Nephron progenitor cell (in vitro differentiated cells): ENCODE measurements at regions not wholly inside any gene's neighbourhood (a gene's known extent, or its start where the extent isn't known, plus 50 kb on each side); places are given as distances from the start of the nearest gene placed in this dataset.

ENCODE experiments used
- DNase-seq: peaks from one replicate; pipeline ENCODE4 v3.0.0; 2021
- H3K27ac Mint-ChIP-seq: 2 replicates; pipeline ENCODE4 v1.8.0; 2021; ENCODE audit warnings: mild to moderate bottlenecking, moderate library complexity, mixed read lengths
- H3K27me3 Mint-ChIP-seq: 2 replicates; pipeline ENCODE4 v1.8.0; 2021; ENCODE audit warnings: mild to moderate bottlenecking, low read depth, mixed read lengths; ENCODE audit not compliant: poor library complexity
- H3K36me3 Mint-ChIP-seq: 2 replicates; pipeline ENCODE4 v1.8.0; 2021; ENCODE audit warnings: low read depth, mixed read lengths
- H3K4me1 Mint-ChIP-seq: 2 replicates; pipeline ENCODE4 v1.8.0; 2021; ENCODE audit warnings: mixed read lengths
- H3K4me3 Mint-ChIP-seq: 2 replicates; pipeline ENCODE4 v1.8.0; 2021; ENCODE audit warnings: mild to moderate bottlenecking, moderate library complexity, mixed read lengths
- H3K9me3 Mint-ChIP-seq: 2 replicates; pipeline ENCODE4 v1.8.0; 2021; ENCODE audit warnings: mild to moderate bottlenecking, moderate library complexity, mixed read lengths
- TF ChIP-seq, protein P1 (sequence below): fragments of 200-600 bp; sonication (generic); IDR thresholded peaks from 2 replicates; pipeline ENCODE4 v1.5.0; 2021; ENCODE audit warnings: antibody characterized with exemption

DNA sequence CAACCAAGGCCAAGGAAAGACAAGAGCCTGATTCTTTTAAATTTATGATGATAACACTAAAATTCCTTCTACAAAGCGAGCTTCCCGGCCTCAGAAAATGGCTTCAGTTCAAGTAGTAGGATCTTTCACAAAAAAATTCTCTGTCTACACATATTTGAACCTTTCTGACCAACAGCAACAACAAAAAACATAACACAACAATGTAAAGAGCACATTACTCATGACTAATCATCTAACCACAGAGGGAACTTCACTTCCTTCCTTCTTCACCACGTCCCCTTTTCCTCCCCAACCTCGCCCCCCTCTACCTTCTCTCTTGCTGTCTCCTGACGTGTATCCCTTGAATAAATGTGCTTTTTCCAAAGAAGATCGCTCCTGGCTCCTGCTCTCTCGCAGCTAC lies 228.2 kb downstream of the MYLK4 start:
- Mint-ChIP-seq H3K9me3 (peaks cover 60% of the 10 kb centered on the region), H3K27ac (no peak overlapping the region), H3K36me3 (no peaks in the 10 kb centered on the region), H3K4me1 (peaks cover 6% of the 10 kb centered on the region), H3K27me3 (no peaks in the 10 kb centered on the region), H3K4me3 (no peak overlapping the region)
- TF ChIP-seq, protein P1, sequence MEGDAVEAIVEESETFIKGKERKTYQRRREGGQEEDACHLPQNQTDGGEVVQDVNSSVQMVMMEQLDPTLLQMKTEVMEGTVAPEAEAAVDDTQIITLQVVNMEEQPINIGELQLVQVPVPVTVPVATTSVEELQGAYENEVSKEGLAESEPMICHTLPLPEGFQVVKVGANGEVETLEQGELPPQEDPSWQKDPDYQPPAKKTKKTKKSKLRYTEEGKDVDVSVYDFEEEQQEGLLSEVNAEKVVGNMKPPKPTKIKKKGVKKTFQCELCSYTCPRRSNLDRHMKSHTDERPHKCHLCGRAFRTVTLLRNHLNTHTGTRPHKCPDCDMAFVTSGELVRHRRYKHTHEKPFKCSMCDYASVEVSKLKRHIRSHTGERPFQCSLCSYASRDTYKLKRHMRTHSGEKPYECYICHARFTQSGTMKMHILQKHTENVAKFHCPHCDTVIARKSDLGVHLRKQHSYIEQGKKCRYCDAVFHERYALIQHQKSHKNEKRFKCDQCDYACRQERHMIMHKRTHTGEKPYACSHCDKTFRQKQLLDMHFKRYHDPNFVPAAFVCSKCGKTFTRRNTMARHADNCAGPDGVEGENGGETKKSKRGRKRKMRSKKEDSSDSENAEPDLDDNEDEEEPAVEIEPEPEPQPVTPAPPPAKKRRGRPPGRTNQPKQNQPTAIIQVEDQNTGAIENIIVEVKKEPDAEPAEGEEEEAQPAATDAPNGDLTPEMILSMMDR: no peak
- no peak for DNase-seq

GRCh38 chr6:2517855-2518473 lies 232.8 kb downstream of the MYLK4 start:
- Mint-ChIP-seq H3K36me3 (no peaks in the 10 kb centered on the region), H3K27ac (no peak overlapping the region), H3K9me3 (peaks cover 46% of the 10 kb centered on the region), H3K4me3 (no peak overlapping the region), H3K27me3 (no peaks in the 10 kb centered on the region), H3K4me1 (peaks cover 27% of the 10 kb centered on the region)
- TF ChIP-seq, protein P1: no peak
- no peak for DNase-seq

DNA sequence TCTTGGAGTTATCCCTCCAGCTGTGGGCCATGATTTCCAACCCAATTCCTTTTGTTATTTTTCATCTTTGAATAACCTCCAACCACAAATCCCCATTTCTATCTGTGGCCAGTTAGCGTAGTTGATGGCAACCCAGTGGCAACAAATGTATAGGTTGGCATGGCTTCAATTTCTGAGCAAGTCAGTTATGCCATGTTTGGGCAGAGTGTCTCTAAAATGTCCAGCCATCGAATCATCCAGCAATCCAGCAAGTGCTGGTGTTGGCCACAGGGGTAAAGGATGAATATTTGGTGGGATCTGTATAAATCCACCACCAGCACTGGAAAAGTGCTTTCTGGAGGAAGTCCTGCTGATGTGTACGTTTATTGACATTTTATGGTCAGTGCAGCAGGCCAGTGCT lies 233.3 kb downstream of the MYLK4 start:
- TF ChIP-seq, protein P1: no peak
- H3K27me3 Mint-ChIP-seq: no peaks in the 10 kb centered on the region
- no peak overlapping the region for H3K4me3 Mint-ChIP-seq
- peaks cover 24% of the 10 kb centered on the region for H3K4me1 Mint-ChIP-seq
- no peaks in the 10 kb centered on the region for H3K36me3 Mint-ChIP-seq
- no peak for DNase-seq
- H3K27ac Mint-ChIP-seq: no peak overlapping the region
- peaks cover 44% of the 10 kb centered on the region for H3K9me3 Mint-ChIP-seq

DNA sequence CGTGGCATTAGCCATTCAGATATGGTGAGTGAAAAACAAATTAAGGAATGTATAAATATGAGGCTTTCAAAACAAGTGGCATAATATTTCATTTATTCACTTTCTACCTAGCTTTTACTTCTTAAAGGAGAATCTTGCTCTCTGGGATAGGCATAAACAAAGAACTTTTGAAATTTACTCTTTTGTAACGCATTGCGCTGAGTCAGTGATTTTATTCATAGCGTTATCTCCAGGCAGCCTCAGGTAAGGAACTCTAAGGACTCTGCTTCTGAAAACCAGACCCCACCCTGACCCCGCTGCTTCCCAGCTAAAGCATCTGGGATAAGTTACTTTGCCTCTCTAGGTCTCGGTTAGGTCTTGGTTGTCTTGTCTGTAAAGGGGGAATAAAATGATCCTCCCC lies 234.7 kb downstream of the MYLK4 start:
- no peaks in the 10 kb centered on the region for H3K27me3 Mint-ChIP-seq
- TF ChIP-seq, protein P1: no peak
- peaks cover 40% of the 10 kb centered on the region for H3K9me3 Mint-ChIP-seq
- H3K4me1 Mint-ChIP-seq: peaks cover 24% of the 10 kb centered on the region
- no peak overlapping the region for H3K4me3 Mint-ChIP-seq
- no peak for DNase-seq
- no peak overlapping the region for H3K27ac Mint-ChIP-seq
- no peaks in the 10 kb centered on the region for H3K36me3 Mint-ChIP-seq

GRCh38 chr6:2514965-2515543 lies 235.7 kb downstream of the MYLK4 start:
- H3K36me3 Mint-ChIP-seq: no peaks in the 10 kb centered on the region
- H3K9me3 Mint-ChIP-seq: peaks cover 30% of the 10 kb centered on the region
- H3K27ac Mint-ChIP-seq: no peak overlapping the region
- peaks cover 24% of the 10 kb centered on the region for H3K4me1 Mint-ChIP-seq
- H3K27me3 Mint-ChIP-seq: no peaks in the 10 kb centered on the region
- DNase-seq: no peak
- TF ChIP-seq, protein P1: no peak
- no peak overlapping the region for H3K4me3 Mint-ChIP-seq

DNA sequence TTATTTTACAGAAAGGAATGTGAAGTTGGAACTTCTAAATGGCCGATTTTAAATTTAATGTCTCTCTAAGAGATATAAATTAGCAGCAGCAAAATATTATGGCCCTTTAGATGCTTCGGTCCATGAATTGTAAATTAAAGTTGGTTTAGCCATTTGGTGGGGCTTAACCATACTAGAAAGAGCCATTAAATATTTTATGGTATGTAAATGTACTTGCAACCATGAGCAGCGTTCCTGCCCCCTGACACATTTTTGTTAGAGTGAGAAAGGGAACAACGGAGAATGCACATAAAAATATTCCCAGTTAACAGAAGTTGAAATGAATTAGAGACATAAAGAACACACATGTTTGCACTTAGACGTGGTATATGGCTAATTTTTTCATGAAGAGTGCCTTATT lies 237.9 kb downstream of the MYLK4 start:
- Mint-ChIP-seq H3K27me3 (no peaks in the 10 kb centered on the region), H3K4me3 (no peak overlapping the region), H3K4me1 (peaks cover 24% of the 10 kb centered on the region), H3K9me3 (peaks cover 10% of the 10 kb centered on the region), H3K27ac (no peak overlapping the region), H3K36me3 (peaks cover under 1% of the 10 kb centered on the region)
- TF ChIP-seq, protein P1: no peak
- no peak for DNase-seq
